ENCODE measurements at regions not wholly inside any gene's neighbourhood (a gene's known extent, or its start where the extent isn't known, plus 50 kb on each side); places are given as distances from the start of the nearest gene placed in this dataset.

GRCh38 chr21:35543746-35544145 is 494.6 kb upstream of the RUNX1 start:
- no peak for TF ChIP-seq TEAD4 (IDR thresholded peaks at IDR 0.05)
- no peak for TF ChIP-seq RAD21 (IDR thresholded peaks at IDR 0.05; ENCODE audit: low read depth)
- TF ChIP-seq REST (IDR thresholded peaks at IDR 0.05; ENCODE audit: low read depth) = no peak
- TF ChIP-seq ZBTB7A (IDR thresholded peaks at IDR 0.05; ENCODE audit: low read depth) = no peak
- TF ChIP-seq TAF1 (IDR thresholded peaks at IDR 0.05; ENCODE audit: low read depth) = no peak

Data from Ishikawa (cell line).